ENCODE measurements at regions not wholly inside any gene's neighbourhood (a gene's known extent, or its start where the extent isn't known, plus 50 kb on each side); places are given as distances from the start of the nearest gene placed in this dataset.

DNA sequence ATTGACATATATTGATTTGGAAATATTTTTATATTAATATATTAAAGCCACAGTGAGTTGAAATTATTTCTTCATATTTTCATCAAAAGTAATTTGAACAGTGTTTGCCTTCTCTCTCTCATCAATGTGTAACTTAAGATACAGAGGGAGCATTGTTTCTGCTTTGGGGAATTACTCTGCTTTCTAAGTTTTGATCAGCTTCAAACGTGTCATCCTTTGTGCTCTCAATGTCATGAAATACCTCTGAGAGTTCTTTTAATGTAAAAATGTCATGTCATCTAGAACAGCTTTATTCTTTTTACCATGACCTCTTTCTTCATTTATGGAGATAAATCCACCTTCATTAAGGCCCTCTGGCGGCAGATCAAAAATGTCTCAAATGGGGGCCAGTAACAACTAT, 259.4 kb upstream of the STXBP5 start:
- no peak overlapping the region for H3K27ac Mint-ChIP-seq
- Histone ChIP-seq H2AFZ (ENCODE audit: insufficient read depth, low read depth, low read length, poor library complexity, severe bottlenecking) (no peak overlapping the region), H3K27me3 (ENCODE audit: control insufficient read depth in 2 of 2, insufficient read depth in 2 of 2, low read length in 2 of 2) (no peaks in the 10 kb centered on the region), H3K4me3 (replicated peaks in 1 of 3; ENCODE audit: low read depth in 2 of 3, low read length in 3 of 3) (no peak overlapping the region), H3K9ac (ENCODE audit: insufficient read depth, low read length, poor library complexity, severe bottlenecking) (no peak overlapping the region), H4K20me1 (ENCODE audit: insufficient read depth, low read length) (no peaks in the 10 kb centered on the region), H3K9me3 (replicated peaks in 1 of 2; ENCODE audit: control insufficient read depth in 1 of 2, insufficient read depth in 1 of 2, low read length in 2 of 2) (peaks cover 13 to 15% of the 10 kb centered on the region in 2 donors), H3K4me1 (ENCODE audit: control insufficient read depth in 1 of 2, insufficient read depth in 2 of 2, low read length in 2 of 2) (peaks cover 0 to under 1% of the 10 kb centered on the region in 2 donors), H3K79me2 (ENCODE audit: insufficient read depth, low read length) (no peaks in the 10 kb centered on the region), H3K4me2 (replicated peaks; ENCODE audit: extremely low read depth, low read length, poor library complexity, severe bottlenecking) (no peak overlapping the region), H3K36me3 (replicated peaks in 1 of 2; ENCODE audit: control insufficient read depth in 1 of 2, insufficient read depth in 2 of 2, low read length in 2 of 2) (no peaks in the 10 kb centered on the region), H3K27ac (ENCODE audit: low read depth in 1 of 2, low read length in 2 of 2) (no peak overlapping the region)
- no peak overlapping the region for H3K4me3 Mint-ChIP-seq
- peaks cover 5% of the 10 kb centered on the region for H3K4me1 Mint-ChIP-seq
- intact Hi-C loops (cut with micrococcal nuclease): no loop called here
- H3K9me3 Mint-ChIP-seq: peaks cover 7 to 30% (median 19%) of the 10 kb centered on the region in 7 donors
- TF ChIP-seq CTCF (IDR thresholded peaks at IDR 0.05): no peak
- DNase-seq: no peak
- no peaks in the 10 kb centered on the region for H3K27me3 Mint-ChIP-seq (ENCODE audit: low read depth in 3 of 3)
- no peaks in the 10 kb centered on the region for H3K36me3 Mint-ChIP-seq
- 100% methylated on average over 1 of the region's 2 CpGs for WGBS (ENCODE audit: insufficient coverage)

DNA sequence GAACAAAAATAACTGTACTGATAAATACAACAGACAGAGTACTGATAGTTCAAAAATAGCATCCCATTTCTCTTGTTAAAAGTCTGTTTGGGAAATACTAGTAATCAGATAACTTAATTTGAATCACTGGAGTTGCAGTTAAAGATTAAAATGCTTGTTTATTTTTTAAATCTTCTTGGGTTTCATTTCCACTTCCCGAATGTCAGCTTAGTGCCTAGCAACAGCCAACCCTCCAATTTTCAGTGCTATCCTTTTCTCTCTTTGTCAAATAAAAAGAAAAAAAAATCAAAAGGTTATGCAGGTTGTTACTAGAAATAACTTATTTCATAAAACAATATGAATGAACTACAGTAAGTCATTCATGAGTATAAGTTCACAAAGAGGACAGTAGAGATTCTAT, 257.7 kb upstream of the STXBP5 start:
- no peak overlapping the region for H3K4me2 ChIP-seq (replicated peaks; ENCODE audit: extremely low read depth, low read length, poor library complexity, severe bottlenecking)
- intact Hi-C loops (cut with micrococcal nuclease): no loop called here
- no peak for TF ChIP-seq CTCF (IDR thresholded peaks at IDR 0.05)
- no peaks in the 10 kb centered on the region for H3K36me3 ChIP-seq (replicated peaks in 1 of 2; ENCODE audit: control insufficient read depth in 1 of 2, insufficient read depth in 2 of 2, low read length in 2 of 2)
- WGBS (ENCODE audit: insufficient coverage): no CpG with 5 or more reads among the region's 1 CpG
- Mint-ChIP-seq H3K4me3 (no peak overlapping the region), H3K27ac (no peak overlapping the region), H3K27me3 (ENCODE audit: low read depth in 3 of 3) (no peaks in the 10 kb centered on the region), H3K9me3 (peaks cover 7 to 26% (median 19%) of the 10 kb centered on the region in 7 donors), H3K36me3 (no peaks in the 10 kb centered on the region), H3K4me1 (peaks cover 16% of the 10 kb centered on the region)
- H2AFZ ChIP-seq (ENCODE audit: insufficient read depth, low read depth, low read length, poor library complexity, severe bottlenecking): no peak overlapping the region
- H3K4me1 ChIP-seq (ENCODE audit: control insufficient read depth in 1 of 2, insufficient read depth in 2 of 2, low read length in 2 of 2): peaks cover 10 to 11% of the 10 kb centered on the region in 2 donors
- H3K9me3 ChIP-seq (replicated peaks in 1 of 2; ENCODE audit: control insufficient read depth in 1 of 2, insufficient read depth in 1 of 2, low read length in 2 of 2): peaks cover 13 to 15% of the 10 kb centered on the region in 2 donors
- no peak for DNase-seq
- H3K79me2 ChIP-seq (ENCODE audit: insufficient read depth, low read length): no peaks in the 10 kb centered on the region
- no peak overlapping the region for H3K27ac ChIP-seq (ENCODE audit: low read depth in 1 of 2, low read length in 2 of 2)
- H4K20me1 ChIP-seq (ENCODE audit: insufficient read depth, low read length): no peaks in the 10 kb centered on the region
- H3K9ac ChIP-seq (ENCODE audit: insufficient read depth, low read length, poor library complexity, severe bottlenecking): no peak overlapping the region
- no peak overlapping the region for H3K4me3 ChIP-seq (replicated peaks in 1 of 3; ENCODE audit: low read depth in 2 of 3, low read length in 3 of 3)
- H3K27me3 ChIP-seq (ENCODE audit: control insufficient read depth in 2 of 2, insufficient read depth in 2 of 2, low read length in 2 of 2): no peaks in the 10 kb centered on the region
